Sigmoid colon (tissue), 6 donors: ENCODE measurements at regions not wholly inside any gene's neighbourhood (a gene's known extent, or its start where the extent isn't known, plus 50 kb on each side); places are given as distances from the start of the nearest gene placed in this dataset.
A peak's percentile ranks its signal among the peaks of the same experiment; 100 is the strongest.

ENCODE experiments used
- DNase-seq: peaks from one replicate; pipeline ENCODE4 v3.0.0-alpha.2; 2019
- H3K27ac ChIP-seq, 4 donors: fragments of 200-600 bp; sonication (generic); one replicate each; pipeline ENCODE4 v1.5.1; 2016 to 2019; ENCODE audit warnings: mild to moderate bottlenecking in 1 of 4
- H3K27me3 ChIP-seq, 3 donors: fragments of 200-600 bp; sonication (generic); one replicate each; pipeline ENCODE4 v1.5.1; 2019; ENCODE audit warnings: mild to moderate bottlenecking in 1 of 3
- H3K36me3 ChIP-seq, 4 donors: fragments of 200-600 bp; sonication (generic); one replicate each; pipeline ENCODE4 v1.5.1; 2016 to 2019
- H3K4me1 ChIP-seq, 4 donors: fragments of 200-600 bp; sonication (generic); one replicate each; pipeline ENCODE4 v1.5.1; 2017 to 2019
- H3K4me3 ChIP-seq, 4 donors: fragments of 200-600 bp; sonication (generic); one replicate each; pipeline ENCODE4 v1.5.1; 2017 to 2019; ENCODE audit warnings: mild to moderate bottlenecking in 2 of 4, moderate library complexity in 1 of 4
- H3K9me3 ChIP-seq, 4 donors: fragments of 200-600 bp in 3 of 4; sonication (generic) in 3 of 4; one replicate each; pipeline versions ENCODE4 v1.5.1 to v1.6.1; 2013 to 2019
- EP300 ChIP-seq, 4 donors: sonication (generic); formaldehyde crosslinking; IDR thresholded peaks; one replicate each; pipeline ENCODE4 v1.6.1; 2017; ENCODE audit warnings: antibody characterized with exemption in 4 of 4
- POLR2A ChIP-seq, 2 donors: fragments of 450-650 bp; IDR thresholded peaks; one replicate each; pipeline ENCODE4 v1.6.1; 2016; ENCODE audit warnings: antibody characterized with exemption in 2 of 2, mild to moderate bottlenecking in 2 of 2, moderate library complexity in 2 of 2
- POLR2AphosphoS5 ChIP-seq, 4 donors: sonication (generic); formaldehyde crosslinking; IDR thresholded peaks; one replicate each; pipeline ENCODE4 v1.6.1; 2017; ENCODE audit warnings: antibody characterized with exemption in 4 of 4
- WGBS, 2 donors: extraction: QIAGEN DNeasy Blood & Tissue Kit; methylation state at CpG; one replicate each; pipeline ENCODE4 v1.1.7; 2013; 5-methylcytosine and 5-hydroxymethylcytosine counted together
- intact Hi-C: fragments of 100-400 bp; cut with DNase I; formaldehyde crosslinking; loops from one replicate; pipeline ENCODE4 v1.15.1; 2023
- TF ChIP-seq, protein P1 (sequence below), 4 experiments: fragments of 450-650 bp in 3 of 4; fragments of 200-600 bp in 1 of 4; IDR thresholded peaks; one replicate each; pipeline ENCODE4 v1.5.1; 2016 to 2019; ENCODE audit warnings: antibody characterized with exemption in 4 of 4, mild to moderate bottlenecking in 3 of 4, moderate library complexity in 2 of 4
- donor health status: healthy with polysubstance abuse.
- donor health status: healthy.

DNA sequence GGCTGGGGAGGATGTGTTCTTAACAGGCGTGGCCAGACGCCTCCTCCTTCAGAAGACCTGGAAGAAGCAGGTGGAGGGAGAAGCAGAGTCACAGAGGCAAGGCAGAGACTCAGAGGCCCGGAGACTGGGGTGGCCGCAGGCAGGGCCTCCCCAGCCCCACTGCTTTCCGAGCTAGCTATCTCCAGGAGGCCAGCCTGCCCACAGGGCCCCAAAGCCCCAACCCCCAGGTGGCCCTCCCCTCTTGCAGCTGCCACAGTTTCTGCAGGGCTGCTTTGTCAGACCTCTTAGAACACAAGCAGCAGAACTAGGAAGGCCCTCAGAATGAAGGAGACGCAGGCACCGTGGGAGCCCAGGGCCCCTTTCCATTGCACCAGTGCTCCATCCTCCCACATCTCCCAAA is 69.0 kb upstream of the MLN start:
- H3K4me1 ChIP-seq = peaks cover 0 to 9% (median 0%) of the 10 kb centered on the region in 4 donors
- no peak for TF ChIP-seq POLR2AphosphoS5 (IDR thresholded peaks at IDR 0.05)
- TF ChIP-seq POLR2A (IDR thresholded peaks at IDR 0.05) = no peak
- no peak for TF ChIP-seq EP300 (IDR thresholded peaks at IDR 0.05)
- TF ChIP-seq, protein P1, sequence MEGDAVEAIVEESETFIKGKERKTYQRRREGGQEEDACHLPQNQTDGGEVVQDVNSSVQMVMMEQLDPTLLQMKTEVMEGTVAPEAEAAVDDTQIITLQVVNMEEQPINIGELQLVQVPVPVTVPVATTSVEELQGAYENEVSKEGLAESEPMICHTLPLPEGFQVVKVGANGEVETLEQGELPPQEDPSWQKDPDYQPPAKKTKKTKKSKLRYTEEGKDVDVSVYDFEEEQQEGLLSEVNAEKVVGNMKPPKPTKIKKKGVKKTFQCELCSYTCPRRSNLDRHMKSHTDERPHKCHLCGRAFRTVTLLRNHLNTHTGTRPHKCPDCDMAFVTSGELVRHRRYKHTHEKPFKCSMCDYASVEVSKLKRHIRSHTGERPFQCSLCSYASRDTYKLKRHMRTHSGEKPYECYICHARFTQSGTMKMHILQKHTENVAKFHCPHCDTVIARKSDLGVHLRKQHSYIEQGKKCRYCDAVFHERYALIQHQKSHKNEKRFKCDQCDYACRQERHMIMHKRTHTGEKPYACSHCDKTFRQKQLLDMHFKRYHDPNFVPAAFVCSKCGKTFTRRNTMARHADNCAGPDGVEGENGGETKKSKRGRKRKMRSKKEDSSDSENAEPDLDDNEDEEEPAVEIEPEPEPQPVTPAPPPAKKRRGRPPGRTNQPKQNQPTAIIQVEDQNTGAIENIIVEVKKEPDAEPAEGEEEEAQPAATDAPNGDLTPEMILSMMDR (IDR thresholded peaks at IDR 0.05) = no peak

DNA sequence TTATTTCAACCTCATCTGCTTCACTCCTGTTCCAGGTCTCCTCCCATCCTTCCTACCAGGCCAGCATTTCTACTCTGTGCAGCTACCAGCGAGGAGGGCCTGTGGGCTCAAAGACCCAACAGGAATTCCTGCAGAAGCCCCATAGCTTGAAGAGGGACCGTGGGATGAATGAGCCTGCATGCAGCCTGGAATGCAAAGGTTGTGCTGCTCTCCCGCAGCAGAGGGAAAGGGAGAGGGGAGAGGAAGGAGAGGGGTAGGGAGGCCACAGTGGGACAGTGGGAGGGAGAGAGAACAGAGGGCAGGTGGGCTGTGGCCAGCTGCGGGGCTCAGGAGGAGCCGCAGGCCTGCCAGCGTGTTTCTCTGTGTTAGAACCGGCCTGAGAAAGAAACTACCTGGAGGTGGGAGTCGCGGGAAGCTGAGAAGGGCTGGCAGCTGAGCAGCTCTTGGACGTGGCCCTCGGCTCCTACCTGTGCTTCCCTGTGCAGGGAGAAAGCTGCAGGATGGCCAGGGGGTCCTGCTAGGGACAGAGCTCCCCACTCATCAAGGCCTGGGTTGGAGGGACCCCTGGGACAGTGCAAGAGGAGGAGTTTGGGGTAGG is 66.1 kb upstream of the MLN start:
- 82 to 83% methylated on average over 11 of the region's 11 CpGs for WGBS, 2 donors
- H3K4me3 ChIP-seq = no peak overlapping the region
- peaks cover 0 to 9% (median 0%) of the 10 kb centered on the region in 4 donors for H3K4me1 ChIP-seq
- no peak overlapping the region for H3K27ac ChIP-seq
- H3K27me3 ChIP-seq = no peaks in the 10 kb centered on the region
- no peak for DNase-seq
- no peaks in the 10 kb centered on the region for H3K36me3 ChIP-seq
- intact Hi-C loops = no loop called here
- no peaks in the 10 kb centered on the region for H3K9me3 ChIP-seq
- TF ChIP-seq EP300 (IDR thresholded peaks at IDR 0.05) = no peak
- TF ChIP-seq, protein P1 (IDR thresholded peaks at IDR 0.05) = no peak
- TF ChIP-seq POLR2A (IDR thresholded peaks at IDR 0.05) = no peak
- no peak for TF ChIP-seq POLR2AphosphoS5 (IDR thresholded peaks at IDR 0.05)

More for the DNA sequence above, 69.0 kb upstream of the MLN start:
- intact Hi-C loops = no loop called here
- Histone ChIP-seq H3K9me3 (no peaks in the 10 kb centered on the region), H3K27ac (no peak overlapping the region), H3K27me3 (no peaks in the 10 kb centered on the region), H3K4me3 (no peak overlapping the region), H3K36me3 (no peaks in the 10 kb centered on the region)
- WGBS, 2 donors = 81 to 89% methylated on average over 7 of the region's 7 CpGs
- no peak for DNase-seq

DNA sequence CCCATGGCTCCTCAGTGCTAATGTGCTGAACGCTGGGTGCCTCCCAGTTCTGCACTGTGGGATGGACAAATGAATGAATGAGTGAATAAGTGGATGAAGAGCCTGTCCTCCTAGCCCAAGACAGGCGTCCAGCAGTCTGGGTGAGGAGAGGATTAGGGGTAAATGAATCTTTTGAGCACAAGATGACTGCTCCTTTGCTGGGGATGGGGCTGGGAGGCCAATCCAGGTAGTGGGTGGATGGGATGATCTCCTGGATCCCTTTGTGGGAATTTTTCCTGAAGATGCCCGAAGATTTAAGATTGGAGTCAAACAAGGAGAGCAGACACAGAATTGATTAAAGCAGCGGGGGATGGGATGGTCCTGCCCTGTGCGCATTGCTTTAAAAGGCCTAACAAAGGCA is 65.3 kb upstream of the MLN start:
- DNase-seq = no peak
- no peaks in the 10 kb centered on the region for H3K36me3 ChIP-seq
- no peaks in the 10 kb centered on the region for H3K27me3 ChIP-seq
- H3K4me1 ChIP-seq = peaks cover 0 to 9% (median 0%) of the 10 kb centered on the region in 4 donors
- H3K9me3 ChIP-seq = no peaks in the 10 kb centered on the region
- TF ChIP-seq, protein P1 (IDR thresholded peaks at IDR 0.05) = no peak
- TF ChIP-seq POLR2A (IDR thresholded peaks at IDR 0.05) (no peak), EP300 (IDR thresholded peaks at IDR 0.05) (no peak), POLR2AphosphoS5 (IDR thresholded peaks at IDR 0.05) (no peak)
- WGBS, 2 donors = 72 to 92% methylated on average over 5 of the region's 5 CpGs
- H3K4me3 ChIP-seq = no peak overlapping the region
- intact Hi-C loops = no loop called here
- H3K27ac ChIP-seq = no peak overlapping the region

DNA sequence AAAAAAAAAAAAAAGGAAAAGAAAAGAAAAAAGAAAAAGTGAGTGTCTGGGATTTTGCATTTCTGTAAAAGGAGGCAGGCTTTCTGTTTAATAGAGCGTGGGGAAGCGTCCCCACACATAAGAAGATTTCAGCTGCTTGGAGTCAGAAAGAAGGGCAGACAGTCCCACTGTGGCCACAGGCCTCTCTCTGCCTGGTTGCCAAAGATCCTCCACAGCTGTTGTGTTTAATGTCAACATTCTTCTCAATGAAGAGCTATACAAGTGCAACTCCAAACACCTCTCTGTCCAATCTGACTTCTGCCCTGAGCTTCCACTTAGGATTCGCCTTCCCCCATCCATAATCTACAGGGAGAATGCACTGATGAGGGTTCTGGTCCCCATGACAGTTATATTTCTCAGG is 64.3 kb upstream of the MLN start:
- 92 to 93% methylated on average over 3 of the region's 3 CpGs for WGBS, 2 donors
- Histone ChIP-seq H3K4me3 (no peak overlapping the region), H3K36me3 (no peaks in the 10 kb centered on the region), H3K27ac (no peak overlapping the region), H3K9me3 (no peaks in the 10 kb centered on the region), H3K27me3 (no peaks in the 10 kb centered on the region), H3K4me1 (peaks cover 0 to 9% (median 0%) of the 10 kb centered on the region in 4 donors)
- no peak for DNase-seq
- intact Hi-C loops = no loop called here
- TF ChIP-seq EP300 (IDR thresholded peaks at IDR 0.05) (no peak), POLR2AphosphoS5 (IDR thresholded peaks at IDR 0.05) (peak in 1 of 4 donors; percentile 15)

DNA sequence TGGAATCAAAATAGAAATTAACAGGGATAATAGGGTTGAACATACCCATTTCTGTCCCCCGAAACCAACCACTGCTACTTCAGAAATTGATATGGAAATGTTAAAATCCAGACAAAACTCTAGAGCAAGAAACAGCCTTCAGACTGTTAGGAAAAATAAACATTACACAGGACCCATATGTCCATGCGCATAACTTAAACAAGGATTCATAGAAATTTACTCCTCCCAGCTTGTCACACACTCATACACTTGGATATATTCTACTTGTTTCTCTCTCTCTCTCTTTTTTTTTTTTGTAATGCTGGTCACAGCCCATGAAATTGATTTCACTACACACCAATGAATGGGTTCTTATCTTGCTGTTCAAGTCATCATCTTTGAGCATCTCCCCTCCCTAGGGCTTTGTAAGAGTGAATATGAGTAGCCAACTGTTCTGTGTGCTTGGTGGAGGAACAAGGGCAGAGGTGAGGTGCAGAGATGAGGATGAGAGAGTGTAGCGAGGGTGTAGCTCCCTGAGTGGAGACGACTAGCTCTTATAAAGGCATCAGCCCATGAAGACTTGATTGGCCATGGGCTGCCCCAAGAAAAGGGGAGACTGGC is 61.8 kb upstream of the MLN start:
- TF ChIP-seq EP300 (IDR thresholded peaks at IDR 0.05) (no peak), POLR2A (IDR thresholded peaks at IDR 0.05) (no peak), POLR2AphosphoS5 (IDR thresholded peaks at IDR 0.05) (no peak)
- TF ChIP-seq, protein P1 (IDR thresholded peaks at IDR 0.05) = no peak
- peaks cover 0 to 9% (median 0%) of the 10 kb centered on the region in 4 donors for H3K4me1 ChIP-seq
- DNase-seq = no peak
- intact Hi-C loops = no loop called here
- H3K27ac ChIP-seq = no peak overlapping the region
- H3K4me3 ChIP-seq = no peak overlapping the region
- H3K27me3 ChIP-seq = no peaks in the 10 kb centered on the region
- 70 to 91% methylated on average over 4 of the region's 4 CpGs for WGBS, 2 donors
- H3K36me3 ChIP-seq = no peaks in the 10 kb centered on the region
- no peaks in the 10 kb centered on the region for H3K9me3 ChIP-seq
